HEK293T (cell line): ENCODE measurements at regions not wholly inside any gene's neighbourhood (a gene's known extent, or its start where the extent isn't known, plus 50 kb on each side); places are given as distances from the start of the nearest gene placed in this dataset.
"Not testable (repeated sequence)": the region's sequence is repeated elsewhere in the genome, so short reads cannot be mapped to it uniquely, and the experiment has no call there.

Experiments
- ARNT ChIP-seq: fragments of 450-650 bp; IDR thresholded peaks from 2 replicates; pipeline ENCODE4 v1.6.1; 2017; ENCODE audit warnings: mild to moderate bottlenecking
- BHLHE40 ChIP-seq: fragments of 450-650 bp; IDR thresholded peaks from 2 replicates; pipeline ENCODE4 v1.6.1; 2016; ENCODE audit warnings: mild to moderate bottlenecking, moderate library complexity, borderline replicate concordance
- CTBP1 ChIP-seq: fragments of 450-650 bp; IDR thresholded peaks from 2 replicates; pipeline ENCODE4 v1.6.1; 2016; ENCODE audit warnings: borderline replicate concordance
- ELF4 ChIP-seq: fragments of 450-650 bp; IDR thresholded peaks from 2 replicates; pipeline ENCODE4 v1.6.1; 2017; ENCODE audit warnings: antibody characterized with exemption
- FOXK2 ChIP-seq: fragments of 450-650 bp; IDR thresholded peaks from 2 replicates; pipeline ENCODE4 v1.6.1; 2016; ENCODE audit warnings: mild to moderate bottlenecking
- L3MBTL2 ChIP-seq: fragments of 450-650 bp; conservative IDR thresholded peaks from 2 replicates; pipeline ENCODE4 v1.6.1; 2016; ENCODE audit warnings: mild to moderate bottlenecking
- LEF1 ChIP-seq: fragments of 450-650 bp; IDR thresholded peaks from 2 replicates; pipeline ENCODE4 v1.6.1; 2017; ENCODE audit warnings: mild to moderate bottlenecking, borderline replicate concordance
- SP1 ChIP-seq: fragments of 450-650 bp; IDR thresholded peaks from 2 replicates; pipeline ENCODE4 v1.6.1; 2017
- SUZ12 ChIP-seq: fragments of 450-650 bp; IDR thresholded peaks from 2 replicates; pipeline ENCODE4 v1.6.1; 2016; ENCODE audit warnings: mild to moderate bottlenecking

DNA sequence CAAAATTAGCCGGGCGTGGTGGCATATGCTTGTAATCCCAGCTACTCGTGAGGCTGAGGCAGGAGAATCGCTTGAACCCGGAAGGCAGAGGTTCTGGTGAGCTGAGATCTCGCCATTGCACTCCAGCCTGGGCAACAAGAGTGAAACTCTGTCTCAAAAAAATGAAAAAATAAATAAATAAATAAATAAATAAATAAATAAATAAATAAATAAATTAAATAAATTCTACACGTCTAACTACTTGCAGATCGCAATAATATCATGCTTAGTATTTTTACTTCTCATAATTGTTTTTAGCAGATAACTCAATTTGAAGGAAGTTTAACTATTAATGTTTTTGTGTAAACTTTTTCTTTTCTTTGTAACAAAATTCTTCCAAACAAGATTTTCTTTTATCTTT, 234.0 kb upstream of the NRIP1 start:
- TF ChIP-seq ARNT, LEF1, CTBP1, SUZ12, FOXK2, SP1, BHLHE40, ELF4, L3MBTL2: not testable (repeated sequence)
